Panc1 (cell line): ENCODE measurements at regions not wholly inside any gene's neighbourhood (a gene's known extent, or its start where the extent isn't known, plus 50 kb on each side); places are given as distances from the start of the nearest gene placed in this dataset.
"Not testable (repeated sequence)": the region's sequence is repeated elsewhere in the genome, so short reads cannot be mapped to it uniquely, and the experiment has no call there.

Source experiments
- ATAC-seq: fragments of 200-7000 bp; cut with Tn5 transposase; 2 replicates; pipeline ENCODE4 v1.9.1; 2020; ENCODE audit warnings: mild to moderate bottlenecking, moderate library complexity
- BruUV-seq: library from RNA; stranded (reverse); fragments of 400-500 nt; replicated peaks from 2 replicates; lab custom pipeline; 2021; lab: Mats Ljungman, UMichigan
- CTCF ChIA-PET: fragments of 300-600 bp; sonication (Branson Sonifier 250); formaldehyde crosslinking; loops from one replicate; lab custom pipeline; 2022; ENCODE audit warnings: antibody characterized with exemption; lab: Charles Lee
- POLR2A ChIA-PET: fragments of 300-600 bp; sonication (Branson Sonifier 250); formaldehyde crosslinking; loops from one replicate; lab custom pipeline; 2022; ENCODE audit warnings: antibody characterized with exemption; lab: Charles Lee
- DNase-seq: peaks from one replicate; pipeline ENCODE4 v3.0.0-alpha.2; 2010; ENCODE audit warnings: low read depth, low spot score
- H3K27ac ChIP-seq: 2 replicates; pipeline ENCODE4 v1.5.1; 2011; ENCODE audit warnings: mild to moderate bottlenecking, low read length, inconsistent platforms
- H3K27me3 ChIP-seq: fragments of 200-500 bp; sonication (Bioruptor generic); 2 replicates; pipeline ENCODE4 v1.6.0; 2014; ENCODE audit warnings: low read length, inconsistent platforms; ENCODE audit not compliant: control insufficient read depth, insufficient read depth
- H3K36me3 ChIP-seq: fragments of 200-500 bp; sonication (Bioruptor generic); 2 replicates; pipeline ENCODE4 v1.5.1; 2014; ENCODE audit warnings: inconsistent platforms, mild to moderate bottlenecking, low read length, moderate library complexity; ENCODE audit not compliant: control insufficient read depth, insufficient read depth
- H3K4me1 ChIP-seq: 2 replicates; pipeline ENCODE4 v1.5.1; 2011; ENCODE audit warnings: inconsistent platforms, mild to moderate bottlenecking, low read length, moderate library complexity; ENCODE audit not compliant: control insufficient read depth, insufficient read depth
- H3K4me3 ChIP-seq, 2 experiments: 2 replicates each; pipeline ENCODE4 v1.5.1; 2011 to 2012; ENCODE audit warnings: low read depth in 2 of 2, low read length in 2 of 2, mild to moderate bottlenecking in 2 of 2, inconsistent platforms in 1 of 2, moderate library complexity in 1 of 2
- H3K9me3 ChIP-seq: fragments of 200-500 bp; sonication (Bioruptor generic); 2 replicates; pipeline ENCODE4 v1.5.1; 2014; ENCODE audit warnings: low read depth, mild to moderate bottlenecking, inconsistent platforms, low read length, moderate library complexity; ENCODE audit not compliant: control insufficient read depth, insufficient read depth
- CTCF ChIP-seq: fragments of 450-650 bp; IDR thresholded peaks from 2 replicates; pipeline ENCODE4 v1.5.1; 2017; ENCODE audit warnings: mild to moderate bottlenecking
- POLR2AphosphoS5 ChIP-seq: IDR thresholded peaks from 2 replicates; pipeline ENCODE4 v1.6.1; 2012; ENCODE audit warnings: mild to moderate bottlenecking, low read depth, low read length, moderate library complexity
- REST ChIP-seq, 2 experiments: IDR thresholded peaks; 2 replicates each; pipeline ENCODE4 v1.6.1; 2011 to 2012; ENCODE audit warnings: low read depth in 2 of 2, control low read depth in 1 of 2, low read length in 1 of 2, mild to moderate bottlenecking in 1 of 2, moderate library complexity in 1 of 2; ENCODE audit not compliant: insufficient read depth in 1 of 2
- SIN3A ChIP-seq: IDR thresholded peaks from 2 replicates; pipeline ENCODE4 v1.6.1; 2012; ENCODE audit warnings: low read depth, mild to moderate bottlenecking, low read length, moderate library complexity, borderline replicate concordance; ENCODE audit not compliant: insufficient read depth
- TCF7L2 ChIP-seq: IDR thresholded peaks from 2 replicates; pipeline ENCODE4 v1.6.1; 2011; ENCODE audit warnings: mild to moderate bottlenecking, low read depth, low read length, inconsistent platforms
- in situ Hi-C: cut with HindIII; loops from 2 replicates; pipeline ENCODE4 v1.10.0; 2016; ENCODE audit warnings: low sequenced_read_pairs, low pct_unique_long_range_greater_than_20kb
- intact Hi-C: fragments of 100-400 bp; cut with micrococcal nuclease; formaldehyde crosslinking; loops from one replicate; pipeline ENCODE4 v1.10.0; 2022; ENCODE audit not compliant: unreplicated experiment

- ChIA-PET POLR2A (no interaction called here), CTCF (no interaction called here)
- no TSS peak for BruUV-seq
Measured at GRCh38 chr11:50182486-50182885, 149.8 kb downstream of the OR4C45 start.

GRCh38 chr11:50183170-50183569, 150.5 kb downstream of the OR4C45 start:
- H3K4me3 ChIP-seq, H3K9me3 ChIP-seq, intact Hi-C loops, H3K4me1 ChIP-seq, ATAC-seq, BruUV-seq, CTCF ChIA-PET, H3K27ac ChIP-seq, in situ Hi-C loops, H3K27me3 ChIP-seq, H3K36me3 ChIP-seq, POLR2A ChIA-PET, DNase-seq: not testable (repeated sequence)

More at GRCh38 chr11:50182486-50182885, 149.8 kb downstream of the OR4C45 start:
- ATAC-seq (no peak), DNase-seq (no peak)
- H3K4me3 ChIP-seq = no peak overlapping the region
- H3K27ac ChIP-seq = no peak overlapping the region
- intact Hi-C loops (no loop called here), in situ Hi-C loops (no loop called here)
- TF ChIP-seq REST (IDR thresholded peaks at IDR 0.05; ENCODE audit: insufficient read depth in 1 of 2, low read depth in 2 of 2, low read length in 1 of 2) (no peak), SIN3A (no peak), POLR2AphosphoS5 (no peak), CTCF (no peak), TCF7L2 (no peak)
- no peaks in the 10 kb centered on the region for H3K9me3 ChIP-seq
- H3K27me3 ChIP-seq = no peaks in the 10 kb centered on the region
- no peaks in the 10 kb centered on the region for H3K36me3 ChIP-seq
- H3K4me1 ChIP-seq = no peaks in the 10 kb centered on the region

- in situ Hi-C loops (no loop called here), intact Hi-C loops (no loop called here)
- no TSS peak for BruUV-seq
- H3K4me3 ChIP-seq = no peak overlapping the region
- no peaks in the 10 kb centered on the region for H3K4me1 ChIP-seq
- H3K9me3 ChIP-seq = no peaks in the 10 kb centered on the region
- no peak overlapping the region for H3K27ac ChIP-seq
- H3K27me3 ChIP-seq = no peaks in the 10 kb centered on the region
- ChIA-PET POLR2A (no interaction called here), CTCF (no interaction called here)
- TF ChIP-seq TCF7L2 (no peak), REST (IDR thresholded peaks at IDR 0.05; ENCODE audit: insufficient read depth in 1 of 2, low read depth in 2 of 2, low read length in 1 of 2) (no peak), POLR2AphosphoS5 (no peak), SIN3A (no peak), CTCF (no peak)
- H3K36me3 ChIP-seq = no peaks in the 10 kb centered on the region
- DNase-seq = no peak
- ATAC-seq = no peak
Measured at GRCh38 chr11:50186146-50186545, 153.5 kb downstream of the OR4C45 start.
